Fibroblast of skin of left biceps (primary cell): ENCODE measurements at regions not wholly inside any gene's neighbourhood (a gene's known extent, or its start where the extent isn't known, plus 50 kb on each side); places are given as distances from the start of the nearest gene placed in this dataset.
"Not testable (repeated sequence)": the region's sequence is repeated elsewhere in the genome, so short reads cannot be mapped to it uniquely, and the experiment has no call there.

Source experiments
- DNase-seq, 2 experiments: peaks; one replicate each; pipeline ENCODE4 v3.0.0-alpha.2; 2013; ENCODE audit warnings: low read depth in 2 of 2

- no peak for DNase-seq
These were observed 192.8 kb downstream of the CDCA7 start for GRCh38 chr2:173547499-173547898.

- DNase-seq: peak; percentile 65 to 70
These were observed 195.5 kb downstream of the CDCA7 start for GRCh38 chr2:173550143-173550542.

- DNase-seq: no peak
These were observed 197.9 kb downstream of the CDCA7 start for GRCh38 chr2:173552531-173552930.

- DNase-seq: peak in 1 of 2 experiments; percentile 44
These were observed 198.9 kb downstream of the CDCA7 start for GRCh38 chr2:173553593-173553992.

GRCh38 chr2:173555833-173556232 is 201.2 kb downstream of the CDCA7 start:
- peak in 1 of 2 experiments; percentile 22 for DNase-seq

- DNase-seq: no peak
These were observed 202.1 kb downstream of the CDCA7 start for GRCh38 chr2:173556816-173557215.

- DNase-seq: no peak
These were observed 202.8 kb downstream of the CDCA7 start for GRCh38 chr2:173557497-173557896.

- DNase-seq: no peak
These were observed 212.8 kb downstream of the CDCA7 start for GRCh38 chr2:173567493-173567892.

- no peak for DNase-seq
These were observed 213.4 kb downstream of the CDCA7 start for GRCh38 chr2:173568054-173568453.

- DNase-seq: no peak
These were observed 216.5 kb downstream of the CDCA7 start for GRCh38 chr2:173571021-173571821.

- no peak for DNase-seq
These were observed 217.4 kb downstream of the CDCA7 start for GRCh38 chr2:173571887-173572680.

- no peak for DNase-seq
These were observed 218.2 kb downstream of the CDCA7 start for GRCh38 chr2:173572848-173573247.

- not testable (repeated sequence) for DNase-seq
These were observed 219.1 kb downstream of the CDCA7 start for GRCh38 chr2:173573782-173574181.

- no peak for DNase-seq
These were observed 219.8 kb downstream of the CDCA7 start for GRCh38 chr2:173574324-173575112.

GRCh38 chr2:173578404-173579107 is 223.9 kb downstream of the CDCA7 start:
- no peak for DNase-seq

GRCh38 chr2:173580351-173580750 is 225.7 kb downstream of the CDCA7 start:
- DNase-seq: no peak

- no peak for DNase-seq
These were observed 226.3 kb downstream of the CDCA7 start for GRCh38 chr2:173580956-173581355.

GRCh38 chr2:173583196-173583595 is 228.5 kb downstream of the CDCA7 start:
- DNase-seq: no peak

GRCh38 chr2:173584000-173584399 is 229.3 kb downstream of the CDCA7 start:
- DNase-seq: no peak

GRCh38 chr2:173584676-173585458 is 230.2 kb downstream of the CDCA7 start:
- DNase-seq: no peak

- DNase-seq: no peak
These were observed 234.3 kb downstream of the CDCA7 start for GRCh38 chr2:173588931-173589369.
